ENCODE measurements at regions not wholly inside any gene's neighbourhood (a gene's known extent, or its start where the extent isn't known, plus 50 kb on each side); places are given as distances from the start of the nearest gene placed in this dataset.
"Not testable (repeated sequence)": the region's sequence is repeated elsewhere in the genome, so short reads cannot be mapped to it uniquely, and the experiment has no call there.

GRCh38 chr10:26621243-26621888, 76.1 kb upstream of the PDSS1 start:
- Histone ChIP-seq H3K9me3 (ENCODE audit: low read length) (no peaks in the 10 kb centered on the region), H3K4me2 (ENCODE audit: low read depth, low read length, poor library complexity, severe bottlenecking) (no peak overlapping the region), H3K9ac (ENCODE audit: low read length) (no peak overlapping the region), H3K79me2 (ENCODE audit: low read length) (no peaks in the 10 kb centered on the region), H3K9me2 (replicated peaks; ENCODE audit: insufficient read depth, low read length) (no peaks in the 10 kb centered on the region), H3K27me3 (ENCODE audit: low read length) (no peaks in the 10 kb centered on the region), H2AFZ (ENCODE audit: low read length) (no peak overlapping the region), H3K27ac (ENCODE audit: low read length) (no peak overlapping the region), H3K4me3 (ENCODE audit: low read length) (no peak overlapping the region), H4K20me1 (ENCODE audit: insufficient read depth, low read depth, low read length) (no peaks in the 10 kb centered on the region), H3K36me3 (ENCODE audit: insufficient read depth, low read length) (no peaks in the 10 kb centered on the region), H3K4me1 (ENCODE audit: low read length) (no peaks in the 10 kb centered on the region)
- DNase-seq, result no peak

GRCh38 chr10:26621889-26622711, 75.4 kb upstream of the PDSS1 start:
- no peaks in the 10 kb centered on the region for H3K27me3 ChIP-seq (ENCODE audit: low read length)
- no peak overlapping the region for H3K27ac ChIP-seq (ENCODE audit: low read length)
- H3K79me2 ChIP-seq (ENCODE audit: low read length), result no peaks in the 10 kb centered on the region
- H3K36me3 ChIP-seq (ENCODE audit: insufficient read depth, low read length), result no peaks in the 10 kb centered on the region
- H3K4me2 ChIP-seq (ENCODE audit: low read depth, low read length, poor library complexity, severe bottlenecking), result no peak overlapping the region
- H4K20me1 ChIP-seq (ENCODE audit: insufficient read depth, low read depth, low read length), result no peaks in the 10 kb centered on the region
- no peak overlapping the region for H2AFZ ChIP-seq (ENCODE audit: low read length)
- H3K4me1 ChIP-seq (ENCODE audit: low read length), result no peaks in the 10 kb centered on the region
- no peak overlapping the region for H3K9ac ChIP-seq (ENCODE audit: low read length)
- DNase-seq, result no peak
- H3K4me3 ChIP-seq (ENCODE audit: low read length), result no peak overlapping the region
- H3K9me3 ChIP-seq (ENCODE audit: low read length), result no peaks in the 10 kb centered on the region
- no peaks in the 10 kb centered on the region for H3K9me2 ChIP-seq (replicated peaks; ENCODE audit: insufficient read depth, low read length)

GRCh38 chr10:26622891-26623290, 74.6 kb upstream of the PDSS1 start:
- no peaks in the 10 kb centered on the region for H3K36me3 ChIP-seq (ENCODE audit: insufficient read depth, low read length)
- no peaks in the 10 kb centered on the region for H3K9me3 ChIP-seq (ENCODE audit: low read length)
- H3K4me2 ChIP-seq (ENCODE audit: low read depth, low read length, poor library complexity, severe bottlenecking), result no peak overlapping the region
- no peaks in the 10 kb centered on the region for H3K79me2 ChIP-seq (ENCODE audit: low read length)
- H3K27ac ChIP-seq (ENCODE audit: low read length), result no peak overlapping the region
- no peak overlapping the region for H3K9ac ChIP-seq (ENCODE audit: low read length)
- H4K20me1 ChIP-seq (ENCODE audit: insufficient read depth, low read depth, low read length), result no peaks in the 10 kb centered on the region
- H3K27me3 ChIP-seq (ENCODE audit: low read length), result no peaks in the 10 kb centered on the region
- DNase-seq, result no peak
- H3K4me1 ChIP-seq (ENCODE audit: low read length), result no peaks in the 10 kb centered on the region
- H2AFZ ChIP-seq (ENCODE audit: low read length), result no peak overlapping the region
- H3K4me3 ChIP-seq (ENCODE audit: low read length), result no peak overlapping the region
- H3K9me2 ChIP-seq (replicated peaks; ENCODE audit: insufficient read depth, low read length), result no peaks in the 10 kb centered on the region

- Histone ChIP-seq H3K4me2 (ENCODE audit: low read depth, low read length, poor library complexity, severe bottlenecking) (no peak overlapping the region), H3K4me3 (ENCODE audit: low read length) (no peak overlapping the region), H3K9me2 (replicated peaks; ENCODE audit: insufficient read depth, low read length) (no peaks in the 10 kb centered on the region), H4K20me1 (ENCODE audit: insufficient read depth, low read depth, low read length) (no peaks in the 10 kb centered on the region), H3K27me3 (ENCODE audit: low read length) (no peaks in the 10 kb centered on the region), H2AFZ (ENCODE audit: low read length) (no peak overlapping the region), H3K36me3 (ENCODE audit: insufficient read depth, low read length) (no peaks in the 10 kb centered on the region), H3K9me3 (ENCODE audit: low read length) (no peaks in the 10 kb centered on the region), H3K9ac (ENCODE audit: low read length) (no peak overlapping the region), H3K4me1 (ENCODE audit: low read length) (no peaks in the 10 kb centered on the region), H3K27ac (ENCODE audit: low read length) (no peak overlapping the region), H3K79me2 (ENCODE audit: low read length) (no peaks in the 10 kb centered on the region)
- no peak for DNase-seq
Observed at GRCh38 chr10:26624006-26624405, 73.5 kb upstream of the PDSS1 start.

GRCh38 chr10:26626066-26626465, 71.4 kb upstream of the PDSS1 start:
- Histone ChIP-seq H3K9me3 (ENCODE audit: low read length) (no peaks in the 10 kb centered on the region), H3K9ac (ENCODE audit: low read length) (no peak overlapping the region), H3K27ac (ENCODE audit: low read length) (no peak overlapping the region), H3K4me3 (ENCODE audit: low read length) (no peak overlapping the region), H3K9me2 (replicated peaks; ENCODE audit: insufficient read depth, low read length) (no peaks in the 10 kb centered on the region), H3K79me2 (ENCODE audit: low read length) (no peaks in the 10 kb centered on the region), H3K4me2 (ENCODE audit: low read depth, low read length, poor library complexity, severe bottlenecking) (no peak overlapping the region), H4K20me1 (ENCODE audit: insufficient read depth, low read depth, low read length) (no peaks in the 10 kb centered on the region), H3K36me3 (ENCODE audit: insufficient read depth, low read length) (no peaks in the 10 kb centered on the region), H3K4me1 (ENCODE audit: low read length) (no peaks in the 10 kb centered on the region), H2AFZ (ENCODE audit: low read length) (no peak overlapping the region), H3K27me3 (ENCODE audit: low read length) (no peaks in the 10 kb centered on the region)
- no peak for DNase-seq

- Histone ChIP-seq H3K4me1 (ENCODE audit: low read length) (no peaks in the 10 kb centered on the region), H3K9ac (ENCODE audit: low read length) (no peak overlapping the region), H4K20me1 (ENCODE audit: insufficient read depth, low read depth, low read length) (no peaks in the 10 kb centered on the region), H3K4me3 (ENCODE audit: low read length) (no peak overlapping the region), H3K4me2 (ENCODE audit: low read depth, low read length, poor library complexity, severe bottlenecking) (no peak overlapping the region), H2AFZ (ENCODE audit: low read length) (peak overlapping the region; percentile 14; the same call in 1 of the 2 replicates), H3K27me3 (ENCODE audit: low read length) (no peaks in the 10 kb centered on the region), H3K9me3 (ENCODE audit: low read length) (no peaks in the 10 kb centered on the region), H3K79me2 (ENCODE audit: low read length) (no peaks in the 10 kb centered on the region), H3K36me3 (ENCODE audit: insufficient read depth, low read length) (no peaks in the 10 kb centered on the region), H3K9me2 (replicated peaks; ENCODE audit: insufficient read depth, low read length) (no peaks in the 10 kb centered on the region), H3K27ac (ENCODE audit: low read length) (no peak overlapping the region)
- DNase-seq, result no peak
Observed at GRCh38 chr10:26627324-26627723, 70.2 kb upstream of the PDSS1 start.

- Histone ChIP-seq H4K20me1 (ENCODE audit: insufficient read depth, low read depth, low read length) (no peaks in the 10 kb centered on the region), H3K9me2 (replicated peaks; ENCODE audit: insufficient read depth, low read length) (no peaks in the 10 kb centered on the region), H3K9me3 (ENCODE audit: low read length) (no peaks in the 10 kb centered on the region), H3K4me1 (ENCODE audit: low read length) (no peaks in the 10 kb centered on the region), H3K27me3 (ENCODE audit: low read length) (no peaks in the 10 kb centered on the region), H3K4me3 (ENCODE audit: low read length) (no peak overlapping the region), H3K27ac (ENCODE audit: low read length) (no peak overlapping the region), H2AFZ (ENCODE audit: low read length) (no peak overlapping the region), H3K4me2 (ENCODE audit: low read depth, low read length, poor library complexity, severe bottlenecking) (no peak overlapping the region), H3K9ac (ENCODE audit: low read length) (no peak overlapping the region), H3K79me2 (ENCODE audit: low read length) (no peaks in the 10 kb centered on the region), H3K36me3 (ENCODE audit: insufficient read depth, low read length) (no peaks in the 10 kb centered on the region)
- DNase-seq, result no peak
Observed at GRCh38 chr10:26628395-26628794, 69.1 kb upstream of the PDSS1 start.

GRCh38 chr10:26632171-26632570, 65.3 kb upstream of the PDSS1 start:
- H3K36me3 ChIP-seq (ENCODE audit: insufficient read depth, low read length); H4K20me1 ChIP-seq (ENCODE audit: insufficient read depth, low read depth, low read length); H3K27me3 ChIP-seq (ENCODE audit: low read length); H3K9me3 ChIP-seq (ENCODE audit: low read length); H3K79me2 ChIP-seq (ENCODE audit: low read length); H3K4me2 ChIP-seq (ENCODE audit: low read depth, low read length, poor library complexity, severe bottlenecking); DNase-seq; H3K4me3 ChIP-seq (ENCODE audit: low read length); H3K27ac ChIP-seq (ENCODE audit: low read length); H3K9ac ChIP-seq (ENCODE audit: low read length); H3K4me1 ChIP-seq (ENCODE audit: low read length); H2AFZ ChIP-seq (ENCODE audit: low read length); H3K9me2 ChIP-seq (replicated peaks; ENCODE audit: insufficient read depth, low read length): not testable (repeated sequence)

Measured in Karpas-422 (cell line).